GM10248 (cell line): ENCODE measurements at regions not wholly inside any gene's neighbourhood (a gene's known extent, or its start where the extent isn't known, plus 50 kb on each side); places are given as distances from the start of the nearest gene placed in this dataset.

Source experiments
- CTCF ChIA-PET: fragments of 300-600 bp; sonication (Branson Sonifier 250); formaldehyde crosslinking; extraction: SDS; loops from one replicate; lab custom pipeline; 2021; ENCODE audit warnings: antibody characterized with exemption; lab: Yijun Ruan, JAX
- POLR2A ChIA-PET: fragments of 350-650 bp; sonication (Branson Sonifier 250); formaldehyde crosslinking; extraction: SDS; loops from one replicate; lab custom pipeline; 2020; ENCODE audit warnings: antibody characterized with exemption; lab: Yijun Ruan, JAX
- DNase-seq: peaks from one replicate; pipeline ENCODE4 v3.0.0; 2012; ENCODE audit errors: extremely low spot score
- TF ChIP-seq, protein P1 (sequence below): IDR thresholded peaks from 2 replicates; pipeline ENCODE4 v1.5.1; 2012; ENCODE audit warnings: mild to moderate bottlenecking, low read depth; ENCODE audit errors: extremely low read depth, missing control alignments, control extremely low read depth

DNA sequence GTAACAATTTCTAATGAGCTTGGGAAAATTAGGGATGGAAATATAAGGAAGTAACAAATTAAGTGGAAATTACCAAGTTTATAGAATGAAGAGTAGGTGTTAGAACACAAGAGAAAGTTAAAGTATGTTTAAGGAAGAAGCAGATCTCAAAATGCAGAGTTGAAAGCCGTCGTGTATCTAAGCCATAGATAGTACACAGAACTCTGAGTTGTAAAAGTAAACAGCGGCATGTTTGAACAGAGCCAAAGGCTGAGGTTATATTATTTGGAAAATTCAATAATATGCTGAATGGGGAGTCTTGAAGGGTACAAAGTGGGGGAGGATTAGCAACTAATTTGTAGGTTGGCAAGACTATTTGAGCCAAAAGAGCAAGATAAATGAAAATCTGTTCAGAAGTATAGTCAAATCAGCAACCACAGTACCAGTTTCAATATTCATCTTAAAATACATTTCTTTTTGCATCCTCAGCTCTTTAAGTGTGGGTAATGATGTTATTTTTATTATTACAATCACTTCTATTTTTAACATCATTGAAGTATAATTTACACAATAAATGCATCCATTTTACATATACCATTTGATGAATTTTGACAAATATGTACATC lies 594.8 kb upstream of the ANO3 start:
- CTCF ChIA-PET: no interaction called here
- no peak for DNase-seq
- POLR2A ChIA-PET: no interaction called here
- TF ChIP-seq, protein P1, sequence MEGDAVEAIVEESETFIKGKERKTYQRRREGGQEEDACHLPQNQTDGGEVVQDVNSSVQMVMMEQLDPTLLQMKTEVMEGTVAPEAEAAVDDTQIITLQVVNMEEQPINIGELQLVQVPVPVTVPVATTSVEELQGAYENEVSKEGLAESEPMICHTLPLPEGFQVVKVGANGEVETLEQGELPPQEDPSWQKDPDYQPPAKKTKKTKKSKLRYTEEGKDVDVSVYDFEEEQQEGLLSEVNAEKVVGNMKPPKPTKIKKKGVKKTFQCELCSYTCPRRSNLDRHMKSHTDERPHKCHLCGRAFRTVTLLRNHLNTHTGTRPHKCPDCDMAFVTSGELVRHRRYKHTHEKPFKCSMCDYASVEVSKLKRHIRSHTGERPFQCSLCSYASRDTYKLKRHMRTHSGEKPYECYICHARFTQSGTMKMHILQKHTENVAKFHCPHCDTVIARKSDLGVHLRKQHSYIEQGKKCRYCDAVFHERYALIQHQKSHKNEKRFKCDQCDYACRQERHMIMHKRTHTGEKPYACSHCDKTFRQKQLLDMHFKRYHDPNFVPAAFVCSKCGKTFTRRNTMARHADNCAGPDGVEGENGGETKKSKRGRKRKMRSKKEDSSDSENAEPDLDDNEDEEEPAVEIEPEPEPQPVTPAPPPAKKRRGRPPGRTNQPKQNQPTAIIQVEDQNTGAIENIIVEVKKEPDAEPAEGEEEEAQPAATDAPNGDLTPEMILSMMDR: no peak

DNA sequence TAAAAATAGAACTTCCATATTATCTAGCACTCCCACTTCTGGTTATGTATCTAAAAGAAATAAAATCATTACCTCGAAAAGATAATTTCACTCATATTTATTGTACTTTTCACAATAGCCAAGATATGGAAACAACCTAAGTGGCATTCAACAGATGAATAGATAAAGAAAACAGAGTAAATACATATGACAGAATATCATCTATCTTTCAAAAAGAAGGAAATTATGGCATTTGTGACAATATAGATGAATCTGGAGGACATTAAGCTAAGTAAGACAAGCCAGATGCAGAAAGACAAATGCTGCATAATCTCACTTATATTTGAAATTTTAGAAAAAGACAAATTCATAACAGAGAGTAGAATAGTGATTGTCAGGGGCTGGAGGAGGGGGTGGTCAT lies 590.0 kb upstream of the ANO3 start:
- no peak for DNase-seq
- TF ChIP-seq, protein P1: no peak
- POLR2A ChIA-PET: no interaction called here
- CTCF ChIA-PET: no interaction called here

DNA sequence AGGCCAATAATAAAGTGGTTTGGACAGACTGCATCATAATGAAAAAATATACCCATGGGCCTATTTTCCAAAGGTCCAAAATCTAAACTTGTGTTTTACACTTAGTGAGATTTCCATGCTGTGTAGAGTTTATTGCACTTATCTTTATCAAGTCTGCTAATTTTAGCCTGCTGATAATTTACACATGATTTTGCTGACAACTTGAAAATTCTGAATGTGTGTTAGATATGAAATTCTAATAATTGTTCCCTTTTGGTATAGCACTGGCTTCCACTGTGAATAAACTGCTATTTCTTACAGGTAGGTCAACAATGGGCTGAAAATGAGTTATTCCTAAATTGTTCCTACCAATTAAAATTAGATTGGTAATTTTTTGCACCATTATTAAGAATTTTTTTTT lies 589.1 kb upstream of the ANO3 start:
- TF ChIP-seq, protein P1: no peak
- ChIA-PET CTCF (no interaction called here), POLR2A (no interaction called here)
- DNase-seq: no peak

DNA sequence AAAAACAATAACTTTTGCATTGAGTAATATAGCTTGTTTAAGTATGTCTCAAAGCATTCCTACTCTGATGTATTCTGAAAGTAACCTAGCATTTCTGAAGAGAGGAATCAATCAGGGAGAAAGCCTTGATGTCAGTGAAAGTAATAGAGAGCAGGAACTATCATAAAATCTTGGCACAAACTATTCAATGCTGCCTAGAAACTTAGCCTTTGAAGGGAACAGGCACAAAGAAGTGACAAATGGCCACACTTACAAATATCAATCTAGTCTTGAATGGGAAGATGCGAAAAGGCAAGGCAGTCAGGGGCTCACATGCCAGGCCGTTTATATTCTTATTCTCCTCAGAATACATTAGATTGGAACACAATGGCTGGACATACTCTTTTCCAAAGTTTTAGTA lies 576.5 kb upstream of the ANO3 start:
- no peak for DNase-seq
- CTCF ChIA-PET: interaction anchor here (1.6 kb wide), 2 partner anchors 11 kb away, joined by 3 to 5 read pairs; no protein-coding TSS in a partner anchor
- TF ChIP-seq, protein P1: no peak
- POLR2A ChIA-PET: no interaction called here

DNA sequence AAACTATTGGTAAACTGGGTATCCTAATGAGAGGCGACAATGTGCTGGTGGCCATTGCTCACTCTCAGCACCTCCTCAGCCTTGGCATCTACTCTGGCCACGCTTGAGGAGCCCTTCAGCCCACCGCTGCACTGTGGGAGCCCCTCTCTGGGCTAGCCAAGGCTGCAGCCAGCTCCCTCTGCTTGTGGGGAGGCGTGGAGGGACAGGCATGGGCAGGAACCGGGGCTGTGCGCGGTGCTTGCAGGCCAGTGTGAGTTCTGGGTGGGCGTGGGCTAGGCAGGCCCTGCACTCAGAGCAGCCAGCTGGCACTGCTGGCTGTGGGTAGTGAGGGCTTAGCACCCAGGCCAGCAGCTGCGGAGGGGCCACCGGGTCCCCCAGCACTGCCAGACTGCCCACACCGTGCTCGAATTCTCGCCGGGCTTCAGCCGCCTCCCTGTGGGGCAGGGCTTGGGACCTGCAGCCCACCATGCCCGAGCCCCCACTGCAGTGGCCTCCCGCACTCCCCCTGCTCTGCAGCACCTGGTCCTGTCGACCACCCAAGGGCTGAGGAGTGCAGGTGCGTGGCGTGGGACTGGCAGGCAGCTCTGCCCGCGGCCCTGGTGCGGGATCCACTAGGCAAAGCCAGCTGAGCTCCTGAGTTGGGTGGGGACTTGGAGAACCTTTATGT lies 575.9 kb upstream of the ANO3 start:
- POLR2A ChIA-PET: no interaction called here
- CTCF ChIA-PET: interaction anchor here (1.6 kb wide), 1 partner anchor 11 kb away, joined by 5 read pairs; no protein-coding TSS in a partner anchor
- TF ChIP-seq, protein P1: no peak
- DNase-seq: no peak

DNA sequence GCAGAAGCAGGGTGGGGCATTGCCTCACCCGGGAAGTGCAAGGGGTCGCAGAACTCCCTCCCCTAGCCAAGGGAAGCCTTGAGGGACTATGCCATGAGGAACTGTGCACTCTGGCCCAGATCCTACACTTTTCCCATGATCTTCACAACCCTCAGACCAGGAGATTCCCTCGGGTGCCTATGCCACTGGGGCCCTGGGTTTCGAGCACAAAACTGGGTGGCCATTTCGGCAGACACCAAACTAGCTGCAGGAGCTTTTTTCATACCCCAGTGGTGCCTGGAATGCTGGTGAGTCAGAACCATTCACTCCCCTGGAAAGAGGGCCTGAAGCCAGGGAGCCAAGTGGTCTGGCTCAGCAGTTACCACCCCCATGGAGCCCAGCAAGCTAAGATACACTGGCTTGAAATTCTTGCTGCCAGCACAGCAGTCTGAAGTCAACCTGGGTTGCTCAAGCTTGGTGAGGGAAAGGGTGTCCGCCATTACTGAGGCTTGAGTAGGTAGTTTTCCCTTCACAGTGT lies 573.7 kb upstream of the ANO3 start:
- ChIA-PET CTCF (no interaction called here), POLR2A (no interaction called here)
- no peak for DNase-seq
- TF ChIP-seq, protein P1: no peak
